Hematopoietic multipotent progenitor cell treated with erythropoietin and hydrocortisone succinate and interleukin-3 and kit ligand, for 17 days (in vitro differentiated cells): ENCODE measurements at regions not wholly inside any gene's neighbourhood (a gene's known extent, or its start where the extent isn't known, plus 50 kb on each side); places are given as distances from the start of the nearest gene placed in this dataset.

Experiments
- DNase-seq: peaks from one replicate; pipeline ENCODE4 v3.0.0-alpha.2; 2015; ENCODE audit warnings: low spot score

DNA sequence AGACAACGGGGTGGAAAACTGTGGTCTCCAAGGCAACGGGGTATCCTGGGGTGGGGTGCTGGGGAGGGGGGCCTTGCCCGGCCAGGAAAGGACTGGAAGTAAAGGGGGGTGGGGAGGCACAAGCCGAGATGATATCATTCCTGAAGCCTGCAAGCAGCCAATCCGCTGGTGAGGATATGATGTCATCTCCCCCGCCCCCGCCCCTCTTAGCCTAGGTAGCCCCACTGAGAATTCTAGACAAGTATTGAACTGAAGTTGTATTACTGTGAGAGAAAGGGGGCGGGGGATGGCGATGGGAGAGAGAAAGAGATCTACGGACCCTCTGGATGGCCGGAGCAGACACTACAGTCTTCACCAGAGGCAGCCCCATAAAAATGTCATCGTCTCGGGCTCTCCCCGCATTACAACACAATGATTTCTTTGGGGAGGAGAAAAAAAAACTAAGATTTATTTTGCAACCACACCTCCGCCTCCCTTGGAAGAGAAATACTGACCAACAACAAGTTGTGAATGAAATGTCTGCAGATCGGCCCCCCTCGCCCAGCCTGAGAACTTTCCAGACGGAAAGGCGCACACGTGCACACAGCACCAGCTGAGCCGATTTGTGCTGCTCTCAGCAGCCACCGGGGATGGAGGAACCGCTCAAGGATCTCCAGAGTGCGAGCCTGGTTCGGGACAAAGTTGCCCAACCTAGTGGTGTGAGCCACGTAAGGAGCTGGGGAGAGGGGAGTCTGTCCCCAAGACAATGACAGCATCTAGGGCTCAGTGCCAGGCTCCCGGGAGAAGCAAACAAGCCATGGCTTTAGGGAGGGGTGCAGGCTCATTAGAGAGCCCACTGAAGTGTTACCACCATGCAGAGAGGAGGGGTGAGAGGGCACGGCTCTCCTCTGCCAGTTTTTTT, 222.1 kb downstream of the SOX9 start:
- no peak for DNase-seq

DNA sequence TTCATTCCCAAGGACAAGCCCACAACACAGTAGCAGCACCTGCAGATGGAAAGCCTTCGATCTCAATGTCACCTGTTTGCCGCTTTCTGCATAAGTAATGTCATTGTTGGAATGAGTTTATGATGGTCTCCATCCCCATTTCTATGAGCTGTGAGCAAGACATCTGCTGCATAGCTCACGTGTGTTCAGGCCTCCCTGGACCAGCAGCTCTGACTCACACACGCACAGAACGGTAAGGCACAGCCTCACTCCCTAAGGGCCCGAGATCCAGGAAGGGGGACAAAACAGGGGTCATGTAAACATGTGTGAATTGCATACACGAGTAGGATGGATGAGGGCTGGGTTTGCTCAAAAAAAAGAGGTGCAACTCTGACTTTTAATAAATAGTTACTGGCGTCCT, 223.1 kb downstream of the SOX9 start:
- DNase-seq: no peak

DNA sequence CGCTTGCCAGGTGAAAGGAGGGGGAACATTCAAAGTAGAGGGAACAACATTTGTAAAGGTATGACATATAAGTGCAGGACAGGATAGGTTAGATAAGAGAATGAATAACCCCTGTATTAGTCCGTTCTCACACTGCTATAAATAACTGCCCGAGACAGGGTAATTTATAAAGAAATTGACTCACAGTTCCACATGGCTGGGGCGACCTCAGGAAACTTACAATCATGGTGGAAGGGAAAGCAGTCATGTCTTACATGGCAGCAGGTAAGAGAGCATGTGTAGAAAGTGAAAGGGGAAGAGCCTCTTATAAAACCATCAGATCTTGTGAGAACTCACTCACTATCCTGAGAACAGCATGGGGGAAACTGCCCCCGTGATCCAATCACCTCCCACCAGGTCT, 223.8 kb downstream of the SOX9 start:
- no peak for DNase-seq

DNA sequence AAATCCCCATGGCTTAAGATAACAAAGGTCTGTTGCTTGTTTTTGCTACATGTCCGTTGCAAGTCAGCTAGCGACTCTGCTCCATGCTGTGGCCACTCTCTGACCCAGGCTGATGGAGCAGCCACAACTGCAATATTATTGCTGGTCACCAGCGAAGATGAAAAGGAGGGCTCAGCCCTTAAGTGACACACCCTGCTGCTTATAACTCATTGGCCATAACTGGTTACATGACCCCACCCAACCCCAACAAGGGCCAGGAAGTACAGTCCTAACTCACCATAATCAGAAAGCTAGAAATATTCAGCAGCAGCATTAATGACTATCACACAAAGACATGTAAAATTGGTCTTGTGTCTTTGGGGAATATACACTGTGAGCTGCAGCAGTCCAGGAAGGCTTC, 224.3 kb downstream of the SOX9 start:
- DNase-seq: no peak

DNA sequence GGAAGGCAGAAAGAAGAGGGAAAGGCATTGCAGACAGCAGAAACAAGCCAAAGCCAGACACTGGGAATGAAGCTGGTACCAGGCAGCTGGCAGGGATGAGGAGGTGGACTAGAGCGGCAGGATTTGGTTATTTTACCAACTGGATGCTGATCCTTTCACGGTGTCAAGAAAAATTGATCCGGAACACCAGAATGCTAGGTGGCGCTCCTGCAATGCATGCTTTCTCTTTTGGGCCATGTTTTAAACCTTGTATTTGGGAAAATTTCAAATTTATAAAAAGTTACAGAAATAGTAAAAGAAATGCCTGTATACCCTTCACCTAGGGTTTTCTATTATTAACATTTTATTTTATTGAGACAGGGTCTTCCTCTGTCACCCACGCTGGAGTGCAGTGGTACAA, 224.7 kb downstream of the SOX9 start:
- no peak for DNase-seq

DNA sequence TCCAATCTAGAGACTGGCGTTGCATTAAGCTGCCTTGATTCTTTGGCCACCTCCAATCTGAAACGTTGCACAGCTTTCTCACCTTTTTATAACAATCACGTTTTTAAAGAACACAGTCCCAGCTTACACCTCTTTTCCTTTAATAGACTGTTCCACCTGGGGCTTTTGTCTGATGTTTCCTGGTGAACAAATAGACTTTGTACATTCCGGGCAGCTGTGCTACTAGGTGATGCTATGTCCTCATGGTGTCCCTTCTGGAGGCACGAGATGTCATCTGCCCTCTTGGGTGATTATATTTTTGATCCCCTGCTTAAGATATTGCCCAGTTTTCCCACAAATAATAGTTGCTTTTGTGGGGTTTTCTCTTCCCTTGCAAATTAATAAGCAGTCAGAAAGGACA, 225.5 kb downstream of the SOX9 start:
- no peak for DNase-seq

DNA sequence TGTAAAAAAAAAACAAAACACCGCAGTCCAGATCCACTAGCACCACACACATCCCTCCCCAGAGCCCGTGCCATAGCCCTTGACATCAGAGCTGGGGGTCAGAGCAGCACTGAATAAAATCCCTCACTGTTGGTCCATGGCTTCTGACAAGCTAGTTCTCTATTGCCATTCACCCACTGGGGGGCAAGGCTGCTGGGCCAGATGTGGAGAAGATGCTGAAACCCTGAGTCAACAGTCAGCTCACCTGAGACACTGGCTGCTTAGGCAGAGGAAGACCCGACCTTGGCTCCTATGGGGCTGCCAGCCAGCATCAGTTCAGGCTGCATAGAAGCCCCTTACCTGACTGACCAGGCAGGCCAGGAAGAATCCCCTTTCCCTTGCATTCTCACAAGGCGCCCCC, 228.2 kb downstream of the SOX9 start:
- DNase-seq: no peak

DNA sequence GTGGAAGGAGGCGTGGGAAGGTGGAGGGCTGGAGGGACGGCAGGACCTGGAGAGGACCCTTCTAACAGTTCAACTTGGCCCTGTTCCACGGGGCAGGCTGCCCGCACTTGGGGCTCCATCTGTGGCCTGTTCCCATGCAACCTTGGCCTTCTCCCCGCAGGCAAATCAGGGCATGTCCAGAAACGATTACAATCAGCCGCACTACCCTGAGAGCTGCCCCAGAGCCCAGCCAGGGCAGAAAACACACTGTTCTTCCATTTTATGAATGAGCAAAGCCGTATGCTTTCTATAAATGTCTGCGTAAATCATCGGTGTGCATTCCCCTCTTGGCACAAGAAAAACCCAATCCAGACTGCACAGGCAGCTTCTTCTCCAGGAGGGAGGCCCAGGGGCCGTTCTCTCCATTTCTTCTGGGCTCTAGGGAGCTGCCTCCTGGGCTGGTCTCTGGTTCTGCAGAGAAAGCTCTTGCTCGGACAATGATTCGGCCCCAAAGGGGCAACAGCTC, 228.7 kb downstream of the SOX9 start:
- DNase-seq: no peak

DNA sequence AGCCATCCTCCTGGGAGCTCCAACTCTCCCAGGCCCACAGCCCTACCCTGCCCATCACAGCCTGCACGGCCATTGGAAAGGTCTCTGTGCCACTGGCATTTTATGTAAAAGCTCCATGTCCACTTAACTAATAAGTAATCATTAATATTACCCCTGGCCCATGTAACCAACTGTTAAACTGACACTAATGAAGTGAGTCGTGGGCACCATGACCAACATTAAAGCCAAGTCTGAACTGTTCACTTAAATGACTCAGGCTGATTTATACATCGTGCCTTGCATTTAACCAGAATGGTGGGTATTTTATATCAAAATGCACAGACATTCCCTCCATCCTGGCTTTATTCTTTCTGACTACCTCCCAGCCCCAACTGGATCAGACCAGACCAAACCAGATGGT, 229.3 kb downstream of the SOX9 start:
- DNase-seq: no peak

DNA sequence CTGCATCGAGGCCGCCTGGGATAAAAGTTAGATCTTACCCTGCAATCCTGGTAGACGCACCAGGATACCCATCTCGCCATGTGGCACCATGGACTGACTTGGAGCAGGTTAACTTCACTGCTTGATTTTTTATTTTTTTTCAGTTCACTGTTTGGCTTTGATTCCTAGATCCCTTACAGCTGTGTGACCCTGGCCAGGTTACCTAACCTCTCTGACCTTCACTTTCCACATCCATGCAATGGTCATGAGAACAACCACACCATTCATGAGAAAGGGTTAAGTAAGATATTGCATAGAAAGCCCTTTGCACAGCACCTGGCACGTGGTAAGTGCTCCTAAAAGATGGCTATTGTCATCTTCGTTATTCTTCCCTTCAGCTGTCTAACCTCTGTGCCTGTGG, 230.5 kb downstream of the SOX9 start:
- DNase-seq: no peak

DNA sequence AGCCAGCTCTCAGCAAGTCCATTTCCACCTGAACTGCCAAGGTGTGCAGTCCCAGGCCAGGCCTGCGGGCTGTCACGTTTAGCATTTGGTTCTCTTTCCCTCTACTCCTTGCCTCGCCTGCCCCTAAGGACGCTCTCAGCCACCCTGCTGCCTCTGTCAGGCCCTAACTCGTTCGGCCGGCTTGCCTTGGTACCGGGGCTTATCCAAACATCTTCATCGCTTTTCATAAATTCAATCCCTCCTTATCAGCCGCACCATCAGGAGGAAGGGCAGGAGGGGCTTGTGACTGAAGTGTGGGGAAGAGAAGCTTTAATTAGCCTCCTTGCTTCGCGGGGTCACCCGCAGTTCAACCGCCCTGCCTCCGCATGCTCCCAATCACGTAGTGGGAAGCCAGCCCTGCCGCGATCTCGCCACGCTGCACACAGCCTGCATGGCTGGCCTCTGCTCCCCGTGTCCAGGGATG, 231.1 kb downstream of the SOX9 start:
- no peak for DNase-seq

DNA sequence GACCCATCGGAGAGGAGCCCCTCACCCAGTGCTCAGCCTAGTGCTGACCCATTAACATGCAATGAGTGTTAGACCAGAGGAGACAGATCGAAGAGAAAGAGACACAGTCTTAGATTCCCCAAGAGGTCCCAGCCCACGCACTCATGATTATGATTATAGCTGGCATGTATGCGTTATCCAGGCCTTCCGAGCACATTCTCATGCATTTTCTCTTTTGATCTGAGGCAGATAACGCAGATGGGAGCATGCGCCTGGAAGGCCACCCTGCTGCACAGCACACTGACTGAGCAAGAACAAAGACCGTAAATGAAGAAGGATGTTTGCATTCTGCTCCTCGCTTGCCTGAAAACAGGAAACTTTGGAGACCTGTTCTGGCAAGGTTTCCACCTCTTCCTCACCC, 232.7 kb downstream of the SOX9 start:
- DNase-seq: no peak

DNA sequence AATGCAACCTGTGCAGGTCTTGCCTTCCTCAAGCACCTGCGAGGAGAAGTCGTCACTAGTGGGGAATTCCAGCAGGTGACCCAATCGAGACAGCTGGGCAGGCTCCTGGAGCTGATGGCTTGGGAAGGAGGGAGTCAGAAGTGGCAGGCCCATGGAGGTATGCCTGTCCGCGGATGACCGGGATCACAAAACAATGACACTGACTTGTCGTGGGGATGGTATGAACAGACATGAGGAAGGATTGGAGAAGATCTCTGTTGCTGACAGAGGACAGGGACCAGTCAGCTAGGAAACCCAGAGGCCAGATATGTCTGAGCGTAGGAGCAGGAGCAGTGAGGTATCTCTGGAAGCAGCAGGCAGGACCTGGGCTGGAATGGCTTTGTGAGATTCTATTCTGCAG, 233.3 kb downstream of the SOX9 start:
- DNase-seq: no peak

DNA sequence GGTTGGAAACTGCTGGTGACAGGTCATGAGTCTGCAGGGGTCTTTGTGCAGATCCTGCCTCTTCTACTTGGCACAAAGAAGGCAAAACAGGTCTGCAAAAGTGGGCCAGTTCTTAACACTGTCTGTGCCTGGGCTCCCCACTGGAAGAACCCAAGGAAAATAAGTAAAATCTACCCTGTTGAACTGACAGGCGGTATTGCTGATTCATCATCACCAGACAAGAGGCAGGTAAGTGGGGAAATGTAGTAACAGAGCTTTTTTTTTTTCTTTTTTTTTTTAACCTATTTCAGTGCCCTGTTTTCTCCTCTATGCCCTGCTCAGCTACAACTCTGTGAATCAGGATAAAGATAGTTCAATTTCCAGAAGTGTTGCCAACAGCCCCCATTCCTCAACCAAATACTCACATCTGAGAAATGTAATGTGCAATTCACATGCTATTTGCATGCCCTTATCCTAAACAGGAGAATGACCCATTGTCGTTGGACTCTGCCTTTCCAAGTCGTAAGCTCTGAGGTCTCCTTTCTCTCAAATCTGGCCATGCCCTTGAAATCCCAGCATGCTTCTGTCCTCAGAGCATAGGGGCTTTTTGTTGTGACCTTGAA, 237.0 kb downstream of the SOX9 start:
- no peak for DNase-seq

DNA sequence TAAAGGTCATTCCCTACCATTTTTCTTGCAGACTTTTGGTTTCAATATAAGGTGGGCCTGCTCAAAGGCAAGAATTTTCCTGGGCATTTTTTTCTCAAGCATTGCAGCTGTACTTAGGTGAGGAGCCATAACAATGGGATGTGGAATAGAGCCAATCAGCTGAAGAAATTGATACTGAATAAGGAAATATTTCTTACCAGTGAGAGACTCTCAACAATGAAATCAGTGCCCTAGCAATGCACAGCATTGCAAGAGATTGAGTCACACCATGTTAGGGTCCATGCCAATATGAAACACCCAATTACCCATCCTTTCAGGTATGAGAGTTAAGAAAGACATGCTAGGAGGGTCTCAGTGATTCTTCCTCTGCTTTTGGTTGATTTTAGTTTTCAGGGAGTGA, 237.6 kb downstream of the SOX9 start:
- no peak for DNase-seq

DNA sequence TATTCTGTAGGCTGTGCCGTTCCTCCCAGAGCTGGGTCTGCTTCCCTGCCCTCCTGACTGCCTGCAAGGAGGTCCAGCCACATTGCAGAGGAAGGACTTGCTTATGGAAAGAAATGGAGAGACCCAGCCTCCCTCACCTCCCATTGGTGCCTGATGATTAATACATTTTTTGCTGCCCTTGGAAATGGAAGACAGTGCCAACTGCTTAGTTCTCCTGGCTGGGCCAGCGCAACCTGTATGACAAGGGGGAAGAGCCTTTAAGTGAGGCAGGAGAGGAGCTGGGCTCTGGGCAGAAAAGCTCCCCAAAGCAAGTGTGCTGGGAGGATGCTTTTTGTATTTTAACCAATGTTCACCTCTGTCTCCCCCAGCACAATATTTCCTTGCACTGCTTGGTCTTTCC, 238.5 kb downstream of the SOX9 start:
- no peak for DNase-seq

DNA sequence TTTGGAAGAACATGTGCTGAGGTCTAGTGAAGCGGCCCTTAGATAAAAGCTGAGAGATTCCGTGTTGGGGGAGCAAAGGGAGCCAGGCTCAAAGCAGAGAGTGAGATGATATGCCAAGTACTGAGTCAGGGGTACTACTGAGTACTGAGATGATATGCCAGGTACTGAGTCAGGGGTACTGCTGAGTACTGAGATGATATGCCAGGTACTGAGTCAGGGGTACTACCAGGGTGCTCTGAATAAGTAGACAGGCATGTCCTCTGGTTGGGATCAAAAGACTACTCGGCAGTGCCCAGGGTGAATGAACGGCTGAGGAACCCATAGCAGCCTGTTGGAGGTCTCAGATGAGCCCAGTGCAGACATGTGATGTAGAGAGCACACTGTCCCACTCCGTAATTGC, 239.0 kb downstream of the SOX9 start:
- no peak for DNase-seq

DNA sequence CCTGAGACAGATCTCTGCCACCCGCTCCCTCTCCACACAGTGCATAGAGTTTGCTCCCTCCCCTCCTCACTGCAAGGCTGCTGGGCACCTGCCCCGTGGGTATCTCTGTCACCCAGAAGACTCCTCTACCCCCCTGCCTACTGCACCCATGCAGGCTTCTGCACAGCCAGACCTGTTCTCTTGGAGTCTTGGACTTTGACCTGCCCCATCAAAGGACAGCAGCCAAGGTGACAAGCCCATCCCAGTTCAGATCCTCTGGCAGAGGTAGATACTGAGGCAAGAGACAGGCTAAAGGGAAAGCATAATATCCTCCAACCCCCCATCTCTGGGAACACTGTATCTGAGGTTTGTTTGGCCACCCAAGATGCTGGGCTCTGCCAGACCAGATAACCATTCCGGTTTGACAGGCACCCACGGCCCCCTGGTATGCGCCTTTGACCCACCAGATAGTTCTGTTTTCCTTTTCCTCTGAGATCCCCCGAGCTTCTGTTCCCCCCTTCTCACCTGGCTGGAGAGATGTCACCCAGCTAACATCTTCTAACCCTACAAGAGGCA, 239.6 kb downstream of the SOX9 start:
- DNase-seq: no peak

DNA sequence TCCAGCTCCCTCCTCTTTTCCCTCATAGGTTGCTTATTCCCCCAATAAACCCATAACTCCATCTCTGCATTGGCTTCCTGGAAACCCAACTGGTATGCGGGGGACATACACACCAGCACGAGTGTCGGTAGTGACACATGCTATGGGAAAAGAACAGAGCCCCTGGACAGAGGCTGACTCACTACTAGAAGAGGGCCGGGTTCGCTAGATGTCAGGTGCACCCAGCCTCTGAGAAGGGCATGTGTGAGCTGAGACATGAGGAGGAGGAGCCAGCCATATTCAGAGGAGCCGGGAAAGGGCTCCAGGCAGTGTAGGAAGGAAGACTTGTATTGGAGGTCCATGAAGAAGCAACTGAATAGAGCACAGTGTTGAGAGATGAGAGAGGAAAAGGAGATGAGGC, 241.1 kb downstream of the SOX9 start:
- no peak for DNase-seq

DNA sequence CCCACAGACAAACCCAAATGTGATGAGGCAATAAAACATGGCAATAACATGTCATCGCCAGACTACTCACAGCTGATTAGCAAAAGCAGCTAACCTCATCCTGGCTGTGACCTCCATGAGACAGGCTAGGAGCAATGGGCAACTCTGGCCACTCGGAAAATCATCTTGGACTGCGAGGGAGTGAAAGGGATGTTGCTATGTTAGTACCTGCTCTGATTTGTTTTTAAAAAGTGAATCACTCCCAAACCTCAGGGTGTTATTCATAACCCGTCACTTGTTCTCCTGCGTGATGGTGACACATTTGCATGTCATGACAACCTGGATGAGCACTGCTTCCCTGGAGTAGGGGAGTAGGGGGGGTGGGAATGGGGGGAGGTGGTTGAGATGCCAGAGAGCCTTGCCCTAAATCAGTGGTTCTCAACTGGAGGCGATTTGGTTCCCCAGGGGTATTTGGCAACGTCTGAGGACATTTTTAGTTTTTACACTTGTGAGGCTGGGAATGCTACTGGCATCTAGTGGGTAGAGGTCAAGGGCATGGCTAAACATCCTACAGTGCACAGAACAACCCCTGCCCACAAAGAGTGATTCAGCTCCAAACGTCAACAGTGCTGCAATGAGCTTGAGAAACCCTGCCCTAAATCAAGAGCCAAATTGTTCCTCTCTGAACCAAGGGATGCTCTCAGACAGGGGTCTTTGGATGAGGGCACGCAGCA, 241.7 kb downstream of the SOX9 start:
- no peak for DNase-seq

DNA sequence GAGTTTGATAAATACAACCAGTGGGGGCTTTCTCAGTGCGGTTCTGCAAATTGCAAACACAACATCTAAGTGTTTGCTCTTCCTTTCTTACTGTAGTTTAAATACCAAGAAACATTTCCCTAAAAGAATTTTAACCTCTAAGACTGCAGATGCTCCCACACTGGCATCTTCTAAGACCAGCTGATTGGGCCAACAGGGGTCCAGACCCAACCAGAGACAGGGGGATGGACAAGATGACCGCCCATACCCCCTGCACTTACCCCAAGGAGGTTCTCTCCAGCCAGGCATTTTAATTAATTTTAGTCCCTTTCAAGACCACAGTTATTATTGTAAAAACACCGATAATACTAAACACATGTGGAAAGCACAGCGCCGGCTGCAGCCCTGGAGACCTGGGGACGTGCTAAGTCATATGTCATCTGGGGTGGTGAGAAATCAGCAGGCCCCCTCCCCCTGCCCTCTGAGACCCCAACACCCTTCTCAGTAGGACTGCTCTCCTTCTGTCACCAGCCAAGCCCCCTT, 242.3 kb downstream of the SOX9 start:
- DNase-seq: no peak

DNA sequence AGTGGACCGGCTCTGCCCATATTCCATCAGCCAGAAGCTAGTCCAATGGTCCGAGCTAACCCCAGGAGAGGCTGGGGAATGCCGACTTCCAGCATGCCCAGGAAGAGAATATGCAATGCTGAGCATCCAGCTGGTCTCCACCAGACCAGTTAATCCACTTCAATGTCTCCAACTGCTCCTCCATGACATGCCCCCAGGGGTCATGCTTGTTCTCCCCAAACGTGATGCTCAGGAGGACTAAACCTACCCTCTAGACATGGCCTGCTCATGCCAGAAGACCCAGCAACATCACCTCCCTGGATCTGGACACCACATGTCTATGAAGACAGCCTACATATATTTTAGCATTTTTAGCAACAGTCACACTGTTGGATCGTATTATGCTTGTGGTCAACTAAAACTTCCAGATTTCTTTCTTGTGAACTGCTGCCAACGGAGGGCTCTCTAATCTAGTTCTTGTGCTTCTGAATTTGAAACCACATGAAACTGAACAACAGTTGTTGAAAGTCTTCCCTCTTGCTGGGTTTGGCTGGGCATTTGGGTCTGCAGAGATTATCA, 245.1 kb downstream of the SOX9 start:
- no peak for DNase-seq
